HEK293 (cell line): ENCODE measurements at regions not wholly inside any gene's neighbourhood (a gene's known extent, or its start where the extent isn't known, plus 50 kb on each side); places are given as distances from the start of the nearest gene placed in this dataset.

Experiments used
- CTCF ChIA-PET: fragments of 350-600 bp; formaldehyde crosslinking; extraction: SDS; loops from one replicate; lab custom pipeline; 2021; ENCODE audit warnings: antibody characterized with exemption; lab: Yijun Ruan, JAX
- POLR2A ChIA-PET: fragments of 300-600 bp; formaldehyde crosslinking; extraction: SDS; loops from one replicate; lab custom pipeline; 2020; ENCODE audit warnings: antibody characterized with exemption, inconsistent platforms; lab: Yijun Ruan, JAX
- H3K27ac ChIP-seq: fragments of 200-500 bp; sonication (Bioruptor generic); 2 replicates; pipeline ENCODE4 v1.5.1; 2014; ENCODE audit warnings: low read depth, low read length, control low read depth, inconsistent platforms; ENCODE audit errors: extremely low read depth
- H3K36me3 ChIP-seq, 2 experiments: fragments of 200-500 bp in 1 of 2; sonication (Bioruptor generic) in 1 of 2; 1 replicate in 1 of 2; 2 replicates in 1 of 2; pipeline ENCODE4 v1.5.1; 2014 to 2017; ENCODE audit warnings: inconsistent platforms in 2 of 2, low read length in 2 of 2; ENCODE audit not compliant: control insufficient read depth in 2 of 2, insufficient read depth in 1 of 2
- H3K4me1 ChIP-seq: fragments of 200-500 bp; sonication (Bioruptor generic); 2 replicates; pipeline ENCODE4 v1.5.1; 2014; ENCODE audit warnings: mild to moderate bottlenecking, low read length, inconsistent platforms; ENCODE audit not compliant: control insufficient read depth, insufficient read depth
- H3K4me3 ChIP-seq: 2 replicates; pipeline ENCODE4 v1.5.1; 2011; ENCODE audit warnings: low read depth, mild to moderate bottlenecking, control low read depth, low read length, moderate library complexity
- H3K9me3 ChIP-seq: fragments of 200-500 bp; sonication (Bioruptor generic); 2 replicates; pipeline ENCODE4 v1.5.1; 2014; ENCODE audit warnings: low read depth, low read length, inconsistent platforms; ENCODE audit not compliant: control insufficient read depth, insufficient read depth
- CTCF ChIP-seq: fragments of 450-650 bp; formaldehyde crosslinking; IDR thresholded peaks from 2 replicates; pipeline ENCODE4 v1.5.1; 2016; ENCODE audit warnings: missing biosample characterization, missing genetic modification characterization
- PRDM2 ChIP-seq: fragments of 450-650 bp; formaldehyde crosslinking; IDR thresholded peaks from 2 replicates; pipeline ENCODE4 v1.5.1; 2016; ENCODE audit warnings: missing biosample characterization, missing genetic modification characterization, borderline replicate concordance
- WT1 ChIP-seq: fragments of 450-650 bp; formaldehyde crosslinking; IDR thresholded peaks from 2 replicates; pipeline ENCODE4 v1.5.1; 2016; ENCODE audit warnings: missing biosample characterization, missing genetic modification characterization
- ZBTB44 ChIP-seq: fragments of 450-650 bp; IDR thresholded peaks from 2 replicates; pipeline ENCODE4 v1.5.1; 2018; ENCODE audit warnings: missing biosample characterization, mild to moderate bottlenecking, missing genetic modification characterization
- ZBTB7A ChIP-seq: fragments of 450-650 bp; formaldehyde crosslinking; IDR thresholded peaks from 2 replicates; pipeline ENCODE4 v1.5.1; 2016; ENCODE audit warnings: low read depth, missing biosample characterization, missing genetic modification characterization
- ZNF146 ChIP-seq: fragments of 450-650 bp; formaldehyde crosslinking; IDR thresholded peaks from 2 replicates; pipeline ENCODE4 v1.5.1; 2016; ENCODE audit warnings: missing biosample characterization, missing genetic modification characterization
- ZNF175 ChIP-seq: fragments of 450-650 bp; formaldehyde crosslinking; IDR thresholded peaks from 2 replicates; pipeline ENCODE4 v1.5.1; 2016; ENCODE audit warnings: missing biosample characterization, missing genetic modification characterization
- ZNF302 ChIP-seq: fragments of 450-650 bp; formaldehyde crosslinking; IDR thresholded peaks from 2 replicates; pipeline ENCODE4 v1.5.1; 2016; ENCODE audit warnings: missing biosample characterization, missing genetic modification characterization, low read depth
- ZNF366 ChIP-seq: fragments of 450-650 bp; formaldehyde crosslinking; conservative IDR thresholded peaks from 2 replicates; pipeline ENCODE4 v1.5.1; 2016; ENCODE audit warnings: missing biosample characterization, missing genetic modification characterization
- ZNF394 ChIP-seq: fragments of 450-650 bp; formaldehyde crosslinking; IDR thresholded peaks from 2 replicates; pipeline ENCODE4 v1.5.1; 2016; ENCODE audit warnings: missing biosample characterization, missing genetic modification characterization, mild to moderate bottlenecking, moderate library complexity, borderline replicate concordance
- ZNF488 ChIP-seq: fragments of 450-650 bp; formaldehyde crosslinking; IDR thresholded peaks from 2 replicates; pipeline ENCODE4 v1.5.1; 2016; ENCODE audit warnings: missing biosample characterization, missing genetic modification characterization
- ZNF529 ChIP-seq: fragments of 450-650 bp; formaldehyde crosslinking; IDR thresholded peaks from 2 replicates; pipeline ENCODE4 v1.5.1; 2017; ENCODE audit warnings: missing genetic modification characterization, missing biosample characterization; ENCODE audit not compliant: insufficient replicate concordance
- ZNF555 ChIP-seq: fragments of 450-650 bp; formaldehyde crosslinking; conservative IDR thresholded peaks from 2 replicates; pipeline ENCODE4 v1.5.1; 2017; ENCODE audit warnings: missing biosample characterization, mild to moderate bottlenecking, missing genetic modification characterization, inconsistent platforms
- ZNF585B ChIP-seq: fragments of 450-650 bp; formaldehyde crosslinking; IDR thresholded peaks from 2 replicates; pipeline ENCODE4 v1.5.1; 2016; ENCODE audit warnings: missing biosample characterization, missing genetic modification characterization
- ZNF621 ChIP-seq: fragments of 450-650 bp; formaldehyde crosslinking; IDR thresholded peaks from 2 replicates; pipeline ENCODE4 v1.5.1; 2017; ENCODE audit warnings: missing biosample characterization, missing genetic modification characterization
- ZNF776 ChIP-seq: fragments of 450-650 bp; formaldehyde crosslinking; IDR thresholded peaks from 2 replicates; pipeline ENCODE4 v1.5.0; 2017; ENCODE audit warnings: missing biosample characterization, missing genetic modification characterization, borderline replicate concordance
- ZXDB ChIP-seq: fragments of 450-650 bp; formaldehyde crosslinking; IDR thresholded peaks from 2 replicates; pipeline ENCODE4 v1.5.1; 2016; ENCODE audit warnings: missing biosample characterization, missing genetic modification characterization

- ChIA-PET POLR2A (no interaction called here), CTCF (no interaction called here)
- H3K4me1 ChIP-seq: no peaks in the 10 kb centered on the region
Measured at GRCh38 chr9:106724566-106724965, 138.4 kb upstream of the ZNF462 start.

GRCh38 chr9:106726070-106726815 lies 136.7 kb upstream of the ZNF462 start:
- POLR2A ChIA-PET: no interaction called here
- H3K4me3 ChIP-seq: no peak overlapping the region
- CTCF ChIA-PET: interaction anchor here (0.6 kb wide), 1 partner anchor 127 kb away, joined by 3 read pairs; no protein-coding TSS in a partner anchor

More at GRCh38 chr9:106724566-106724965, 138.4 kb upstream of the ZNF462 start:
- Histone ChIP-seq H3K36me3 (no peaks in the 10 kb centered on the region), H3K27ac (no peak overlapping the region), H3K9me3 (no peaks in the 10 kb centered on the region), H3K4me3 (no peak overlapping the region)
- TF ChIP-seq ZNF302 (tag by site-specific recombination) (no peak), CTCF (no peak), PRDM2 (tag by site-specific recombination) (no peak), ZXDB (tag by site-specific recombination) (no peak), ZNF146 (tag by site-specific recombination) (no peak), ZNF555 (no peak), ZNF175 (tag by site-specific recombination) (no peak), ZBTB7A (tag by site-specific recombination) (no peak), ZNF621 (no peak)

More at GRCh38 chr9:106726070-106726815, 136.7 kb upstream of the ZNF462 start:
- TF ChIP-seq ZBTB44 (tag by site-specific recombination): no peak
- no peak for TF ChIP-seq ZNF394 (tag by site-specific recombination)
- TF ChIP-seq ZNF488 (tag by site-specific recombination): no peak
- TF ChIP-seq ZNF366 (tag by site-specific recombination): no peak
- no peak for TF ChIP-seq ZNF776 (tag by site-specific recombination)
- TF ChIP-seq ZNF585B: no peak
- TF ChIP-seq WT1 (tag by site-specific recombination): no peak
- TF ChIP-seq ZNF529 (tag by site-specific recombination): no peak
- H3K27ac ChIP-seq: no peak overlapping the region
- H3K9me3 ChIP-seq: no peaks in the 10 kb centered on the region
- no peaks in the 10 kb centered on the region for H3K36me3 ChIP-seq
- H3K4me1 ChIP-seq: no peaks in the 10 kb centered on the region
